SK-N-SH (cell line): ENCODE measurements at regions not wholly inside any gene's neighbourhood (a gene's known extent, or its start where the extent isn't known, plus 50 kb on each side); places are given as distances from the start of the nearest gene placed in this dataset.
"Not testable (repeated sequence)": the region's sequence is repeated elsewhere in the genome, so short reads cannot be mapped to it uniquely, and the experiment has no call there.

Experiments used
- CTCF ChIA-PET: fragments of 300-600, 350-600 bp; formaldehyde crosslinking; extraction: SDS; loops from one replicate; lab custom pipeline; 2021; lab: Yijun Ruan, JAX
- POLR2A ChIA-PET: fragments of 350-600 bp; sonication (Branson Sonifier 250); formaldehyde crosslinking; extraction: SDS; loops from one replicate; lab custom pipeline; 2020; ENCODE audit warnings: antibody characterized with exemption, inconsistent platforms; lab: Yijun Ruan, JAX
- DNase-seq: peaks from one replicate; pipeline ENCODE4 v3.0.0; 2012
- H2AFZ ChIP-seq: fragments of 200-600 bp; sonication (generic); 2 replicates; pipeline ENCODE4 v1.8.1; 2016; ENCODE audit warnings: antibody characterized with exemption, mild to moderate bottlenecking, low read depth
- H3F3A ChIP-seq: fragments of 200-600 bp; sonication (generic); replicated peaks from 2 replicates; pipeline ENCODE3; 2016; ENCODE audit warnings: antibody characterized with exemption, mild to moderate bottlenecking; ENCODE audit not compliant: insufficient read depth
- H3K27ac ChIP-seq, 2 experiments: fragments of 200-500 bp in 1 of 2; fragments of 200-600 bp in 1 of 2; sonication (Bioruptor generic) in 1 of 2; sonication (generic), shearing (Covaris generic) in 1 of 2; 2 replicates each; pipeline versions ENCODE4 v1.5.1 to v1.6.1; 2014 to 2016; ENCODE audit warnings: low read depth in 2 of 2, inconsistent platforms in 1 of 2, low read length in 1 of 2, mild to moderate bottlenecking in 1 of 2, mixed read lengths in 1 of 2
- H3K27me3 ChIP-seq: fragments of 200-600 bp; sonication (generic), shearing (Covaris generic); 2 replicates; pipeline ENCODE4 v1.6.1; 2016; ENCODE audit warnings: mixed run types; ENCODE audit not compliant: insufficient read depth
- H3K36me3 ChIP-seq, 2 experiments: fragments of 200-500 bp in 1 of 2; fragments of 200-600 bp in 1 of 2; sonication (Bioruptor generic) in 1 of 2; sonication (generic) in 1 of 2; replicated peaks in 1 of 2; 2 replicates each; pipeline versions ENCODE3 to v1.5.1; 2014 to 2016; ENCODE audit warnings: low read length in 1 of 2, mild to moderate bottlenecking in 1 of 2; ENCODE audit not compliant: insufficient read depth in 2 of 2, control insufficient read depth in 1 of 2
- H3K4me1 ChIP-seq, 2 experiments: fragments of 200-500 bp in 1 of 2; fragments of 200-600 bp in 1 of 2; sonication (Bioruptor generic) in 1 of 2; sonication (generic), shearing (Covaris generic) in 1 of 2; 2 replicates each; pipeline versions ENCODE4 v1.5.1 to v1.6.1; 2014 to 2016; ENCODE audit warnings: low read depth in 1 of 2, low read length in 1 of 2, mixed run types in 1 of 2; ENCODE audit not compliant: insufficient read depth in 2 of 2, control insufficient read depth in 1 of 2
- H3K4me2 ChIP-seq: fragments of 200-600 bp; sonication (generic), shearing (Covaris generic); 2 replicates; pipeline ENCODE4 v1.6.1; 2017; ENCODE audit warnings: mixed run types
- H3K4me3 ChIP-seq, 2 experiments: fragments of 200-500 bp in 1 of 2; fragments of 200-600 bp in 1 of 2; sonication (Bioruptor generic) in 1 of 2; sonication (generic), shearing (Covaris generic) in 1 of 2; 2 replicates each; pipeline versions ENCODE4 v1.5.1 to v1.8.1; 2014 to 2016; ENCODE audit warnings: low read depth in 2 of 2, inconsistent platforms in 1 of 2, low read length in 1 of 2, mild to moderate bottlenecking in 1 of 2, mixed read lengths in 1 of 2, moderate library complexity in 1 of 2
- H3K79me2 ChIP-seq: fragments of 200-600 bp; sonication (generic); 2 replicates; pipeline ENCODE4 v1.8.1; 2017; ENCODE audit warnings: mild to moderate bottlenecking; ENCODE audit not compliant: insufficient read depth
- H3K9ac ChIP-seq: fragments of 200-600 bp; sonication (generic); 2 replicates; pipeline ENCODE4 v1.6.1; 2017; ENCODE audit warnings: mixed run types
- H3K9me2 ChIP-seq: fragments of 200-600 bp; sonication (generic); 2 replicates; pipeline ENCODE4 v1.6.1; 2017; ENCODE audit warnings: mixed run types
- H3K9me3 ChIP-seq: fragments of 200-600 bp; sonication (generic); 2 replicates; pipeline ENCODE4 v1.6.1; 2017; ENCODE audit warnings: mixed run types, mild to moderate bottlenecking, moderate library complexity
- H4K20me1 ChIP-seq: fragments of 200-600 bp; sonication (generic); 2 replicates; pipeline ENCODE4 v1.6.1; 2017; ENCODE audit warnings: mild to moderate bottlenecking, mixed run types; ENCODE audit not compliant: insufficient read depth
- EZH2phosphoT487 ChIP-seq: fragments of 200-600 bp; sonication (generic); IDR thresholded peaks from 2 replicates; pipeline ENCODE4 v1.6.1; 2017; ENCODE audit warnings: low read depth, mixed run types, mild to moderate bottlenecking, antibody characterized with exemption, moderate library complexity, borderline replicate concordance
- FOSL2 ChIP-seq: IDR thresholded peaks from 2 replicates; pipeline ENCODE4 v1.4.0; 2012; ENCODE audit warnings: low read depth, mild to moderate bottlenecking, moderate library complexity, borderline replicate concordance
- FOXJ3 ChIP-seq: sonication (generic); formaldehyde crosslinking; IDR thresholded peaks from 2 replicates; pipeline ENCODE4 v1.5.1; 2020; ENCODE audit warnings: mild to moderate bottlenecking, missing genetic modification reagents
- GABPA ChIP-seq: IDR thresholded peaks from 2 replicates; pipeline ENCODE4 v1.4.0; 2012; ENCODE audit warnings: low read depth, mild to moderate bottlenecking
- IRF3 ChIP-seq: fragments of 150-350 bp; IDR thresholded peaks from 2 replicates; pipeline ENCODE4 v1.6.1; 2016; ENCODE audit warnings: mild to moderate bottlenecking, low read depth, low read length
- JUND ChIP-seq: IDR thresholded peaks from 2 replicates; pipeline ENCODE4 v1.4.0; 2012
- MXI1 ChIP-seq: IDR thresholded peaks from 2 replicates; pipeline ENCODE4 v1.6.1; 2012; ENCODE audit warnings: mild to moderate bottlenecking, low read depth, low read length, improper control_type of control experiment
- NRF1 ChIP-seq: IDR thresholded peaks from 2 replicates; pipeline ENCODE4 v1.6.1; 2012; ENCODE audit warnings: low read depth, mild to moderate bottlenecking, low read length
- RAD21 ChIP-seq: IDR thresholded peaks from 2 replicates; pipeline ENCODE4 v1.6.1; 2012; ENCODE audit warnings: mild to moderate bottlenecking, low read length
- REST ChIP-seq: IDR thresholded peaks from 2 replicates; pipeline ENCODE4 v1.6.1; 2012; ENCODE audit warnings: mild to moderate bottlenecking, low read depth, low read length, moderate library complexity
- USF2 ChIP-seq: fragments of 150-350 bp; IDR thresholded peaks from 2 replicates; pipeline ENCODE4 v1.6.1; 2017; ENCODE audit warnings: antibody characterized with exemption, low read length, low read depth, borderline replicate concordance
- YY1 ChIP-seq: IDR thresholded peaks from 2 replicates; pipeline ENCODE4 v1.4.0; 2012; ENCODE audit warnings: low read depth, mild to moderate bottlenecking
- ZBTB33 ChIP-seq: IDR thresholded peaks from 2 replicates; pipeline ENCODE4 v1.4.0; 2012; ENCODE audit warnings: low read depth, borderline replicate concordance
- WGBS: methylation state at CpG from one replicate; pipeline ENCODE4 v1.1.6; 2017; ENCODE audit warnings: low lambda C conversion rate; 5-methylcytosine and 5-hydroxymethylcytosine counted together

- Histone ChIP-seq H3K4me3 (no peak overlapping the region), H3K36me3 (no peaks in the 10 kb centered on the region), H3K9ac (no peak overlapping the region), H3K4me1 (no peaks in the 10 kb centered on the region; a peak in 1 of 4 replicates), H2AFZ (no peak overlapping the region), H3K27ac (no peak overlapping the region), H3K9me2 (no peaks in the 10 kb centered on the region), H3K27me3 (no peaks in the 10 kb centered on the region)
- CTCF ChIA-PET, result interaction anchor here (1.4 kb wide), 1 partner anchor 12 kb away, joined by 3 read pairs; no protein-coding TSS in a partner anchor
- POLR2A ChIA-PET, result no interaction called here
- DNase-seq, result no peak
- TF ChIP-seq RAD21 (no peak), IRF3 (no peak), ZBTB33 (no peak), FOXJ3 (no peak), FOSL2 (no peak), EZH2phosphoT487 (no peak), YY1 (no peak), MXI1 (no peak), USF2 (no peak), NRF1 (no peak), GABPA (no peak), REST (no peak), JUND (no peak)
- TF ChIP-seq, all 33 proteins: peak for 0
- Histone ChIP-seq H3F3A (no peaks in the 10 kb centered on the region), H4K20me1 (no peaks in the 10 kb centered on the region), H3K4me2 (no peak overlapping the region), H3K9me3 (no peaks in the 10 kb centered on the region), H3K79me2 (no peaks in the 10 kb centered on the region)
- WGBS, result 37% methylated on average over 2 of the region's 2 CpGs
These were observed 597.5 kb downstream of the REEP3 start for GRCh38 chr10:64118736-64119135.

GRCh38 chr10:64120301-64120980, 599.2 kb downstream of the REEP3 start:
- H2AFZ ChIP-seq, H4K20me1 ChIP-seq, H3K9ac ChIP-seq, H3K27me3 ChIP-seq, H3F3A ChIP-seq, H3K4me3 ChIP-seq, H3K4me1 ChIP-seq, CTCF ChIA-PET, DNase-seq, H3K9me3 ChIP-seq, POLR2A ChIA-PET, H3K27ac ChIP-seq, H3K4me2 ChIP-seq, H3K79me2 ChIP-seq, H3K9me2 ChIP-seq, H3K36me3 ChIP-seq: not testable (repeated sequence)
- WGBS, result 79% methylated on average over 19 of the region's 23 CpGs
